Activated CD4-positive, alpha-beta memory T cell treated with anti-CD3 and anti-CD28 coated beads for 36 hours (primary cell): ENCODE measurements at regions not wholly inside any gene's neighbourhood (a gene's known extent, or its start where the extent isn't known, plus 50 kb on each side); places are given as distances from the start of the nearest gene placed in this dataset.
"Not testable (repeated sequence)": the region's sequence is repeated elsewhere in the genome, so short reads cannot be mapped to it uniquely, and the experiment has no call there.

Experiments
- CTCF ChIA-PET: fragments of 350-600 bp; sonication (Branson Sonifier 250); formaldehyde crosslinking; loops from one replicate; lab custom pipeline; 2021; ENCODE audit warnings: antibody characterized with exemption, inconsistent platforms; lab: Charles Lee
- POLR2A ChIA-PET: fragments of 350-600 bp; sonication (Branson Sonifier 250); formaldehyde crosslinking; loops from one replicate; lab custom pipeline; 2021; ENCODE audit warnings: antibody characterized with exemption; lab: Charles Lee
- DNase-seq: peaks from one replicate; pipeline ENCODE4 v3.0.0-alpha.2; 2020
- H3K27ac Mint-ChIP-seq: one replicate; pipeline ENCODE4 v1.8.0; 2021; ENCODE audit warnings: mixed read lengths
- H3K27me3 Mint-ChIP-seq: one replicate; pipeline ENCODE4 v1.8.0; 2021; ENCODE audit warnings: mixed read lengths
- H3K36me3 Mint-ChIP-seq: one replicate; pipeline ENCODE4 v1.8.0; 2021; ENCODE audit warnings: mixed read lengths
- H3K4me1 Mint-ChIP-seq: one replicate; pipeline ENCODE4 v1.8.0; 2021; ENCODE audit warnings: low read depth, mixed read lengths
- H3K4me3 Mint-ChIP-seq: one replicate; pipeline ENCODE4 v1.8.0; 2021; ENCODE audit warnings: mild to moderate bottlenecking, mixed read lengths
- H3K9me3 Mint-ChIP-seq: one replicate; pipeline ENCODE4 v1.8.0; 2021; ENCODE audit warnings: mixed read lengths
- intact Hi-C: fragments of 100-400 bp; cut with micrococcal nuclease; formaldehyde crosslinking; loops from one replicate; pipeline ENCODE4 v1.15.1; 2023

- no peak for DNase-seq
- no peaks in the 10 kb centered on the region for H3K27me3 Mint-ChIP-seq
- ChIA-PET CTCF (no interaction called here), POLR2A (no interaction called here)
- no peaks in the 10 kb centered on the region for H3K9me3 Mint-ChIP-seq
- no peaks in the 10 kb centered on the region for H3K4me1 Mint-ChIP-seq
- H3K36me3 Mint-ChIP-seq, result no peaks in the 10 kb centered on the region
- no peak overlapping the region for H3K27ac Mint-ChIP-seq
- intact Hi-C loops, result no loop called here
- H3K4me3 Mint-ChIP-seq, result no peak overlapping the region
Measured at GRCh38 chr19:32070101-32070500, 275.3 kb upstream of the ZNF507 start.

- intact Hi-C loops, result no loop called here
- no peak for DNase-seq
- no peak overlapping the region for H3K27ac Mint-ChIP-seq
- H3K4me1 Mint-ChIP-seq, result no peaks in the 10 kb centered on the region
- no peaks in the 10 kb centered on the region for H3K9me3 Mint-ChIP-seq
- H3K4me3 Mint-ChIP-seq, result no peak overlapping the region
- no peaks in the 10 kb centered on the region for H3K36me3 Mint-ChIP-seq
- ChIA-PET CTCF (no interaction called here), POLR2A (no interaction called here)
- H3K27me3 Mint-ChIP-seq, result no peaks in the 10 kb centered on the region
Measured at GRCh38 chr19:32082028-32082427, 263.4 kb upstream of the ZNF507 start.

- POLR2A ChIA-PET, H3K4me1 Mint-ChIP-seq, intact Hi-C loops, H3K4me3 Mint-ChIP-seq, CTCF ChIA-PET, DNase-seq, H3K27ac Mint-ChIP-seq, H3K27me3 Mint-ChIP-seq, H3K36me3 Mint-ChIP-seq, H3K9me3 Mint-ChIP-seq: not testable (repeated sequence)
Measured at GRCh38 chr19:32084756-32085363, 260.6 kb upstream of the ZNF507 start.

GRCh38 chr19:32091241-32091640 lies 254.2 kb upstream of the ZNF507 start:
- ChIA-PET CTCF (no interaction called here), POLR2A (no interaction called here)
- intact Hi-C loops, result no loop called here
- Mint-ChIP-seq H3K27me3 (no peaks in the 10 kb centered on the region), H3K27ac (no peak overlapping the region), H3K4me3 (no peak overlapping the region), H3K4me1 (no peaks in the 10 kb centered on the region), H3K9me3 (no peaks in the 10 kb centered on the region), H3K36me3 (no peaks in the 10 kb centered on the region)
- DNase-seq, result no peak

GRCh38 chr19:32097011-32097410 lies 248.4 kb upstream of the ZNF507 start:
- intact Hi-C loops, result no loop called here
- Mint-ChIP-seq H3K4me3 (no peak overlapping the region), H3K9me3 (peaks cover 11% of the 10 kb centered on the region), H3K4me1 (no peaks in the 10 kb centered on the region), H3K27ac (no peak overlapping the region), H3K36me3 (no peaks in the 10 kb centered on the region), H3K27me3 (no peaks in the 10 kb centered on the region)
- no peak for DNase-seq
- ChIA-PET POLR2A (no interaction called here), CTCF (no interaction called here)

GRCh38 chr19:32097620-32098019 lies 247.8 kb upstream of the ZNF507 start:
- H3K4me1 Mint-ChIP-seq, result no peaks in the 10 kb centered on the region
- H3K4me3 Mint-ChIP-seq, result no peak overlapping the region
- intact Hi-C loops, result no loop called here
- no peaks in the 10 kb centered on the region for H3K27me3 Mint-ChIP-seq
- ChIA-PET POLR2A (no interaction called here), CTCF (no interaction called here)
- H3K36me3 Mint-ChIP-seq, result no peaks in the 10 kb centered on the region
- DNase-seq, result no peak
- H3K27ac Mint-ChIP-seq, result no peak overlapping the region
- H3K9me3 Mint-ChIP-seq, result peaks cover 11% of the 10 kb centered on the region

- Mint-ChIP-seq H3K27me3 (peaks cover 9% of the 10 kb centered on the region), H3K4me3 (no peak overlapping the region), H3K4me1 (no peaks in the 10 kb centered on the region), H3K27ac (no peak overlapping the region), H3K9me3 (peaks cover 11% of the 10 kb centered on the region), H3K36me3 (no peaks in the 10 kb centered on the region)
- ChIA-PET POLR2A (no interaction called here), CTCF (no interaction called here)
- no peak for DNase-seq
- intact Hi-C loops, result no loop called here
Measured at GRCh38 chr19:32098968-32099367, 246.4 kb upstream of the ZNF507 start.

- DNase-seq, result no peak
- no peak overlapping the region for H3K4me3 Mint-ChIP-seq
- peaks cover 11% of the 10 kb centered on the region for H3K9me3 Mint-ChIP-seq
- H3K27me3 Mint-ChIP-seq, result peaks cover 18% of the 10 kb centered on the region
- intact Hi-C loops, result no loop called here
- no peaks in the 10 kb centered on the region for H3K36me3 Mint-ChIP-seq
- H3K4me1 Mint-ChIP-seq, result no peaks in the 10 kb centered on the region
- POLR2A ChIA-PET, result no interaction called here
- CTCF ChIA-PET, result no interaction called here
- no peak overlapping the region for H3K27ac Mint-ChIP-seq
Measured at GRCh38 chr19:32101206-32101605, 244.2 kb upstream of the ZNF507 start.

- no peak for DNase-seq
Measured at GRCh38 chr19:32103541-32103940, 241.9 kb upstream of the ZNF507 start.

GRCh38 chr19:32104153-32104849 lies 241.1 kb upstream of the ZNF507 start:
- peaks cover 21% of the 10 kb centered on the region for H3K27me3 Mint-ChIP-seq
- H3K27ac Mint-ChIP-seq, result no peak overlapping the region

More at GRCh38 chr19:32103541-32103940, 241.9 kb upstream of the ZNF507 start:
- Mint-ChIP-seq H3K27me3 (peaks cover 21% of the 10 kb centered on the region), H3K27ac (no peak overlapping the region), H3K9me3 (peaks cover 14% of the 10 kb centered on the region), H3K4me3 (no peak overlapping the region), H3K4me1 (no peaks in the 10 kb centered on the region), H3K36me3 (no peaks in the 10 kb centered on the region)
- intact Hi-C loops, result no loop called here
- ChIA-PET CTCF (interaction anchor here (0.6 kb wide), 1 partner anchor 121 kb away, joined by 3 read pairs; no protein-coding TSS in a partner anchor), POLR2A (no interaction called here)

GRCh38 chr19:32104850-32105235 lies 240.6 kb upstream of the ZNF507 start:
- Mint-ChIP-seq H3K9me3 (peaks cover 9% of the 10 kb centered on the region), H3K4me3 (no peak overlapping the region), H3K27me3 (peaks cover 21% of the 10 kb centered on the region), H3K4me1 (no peaks in the 10 kb centered on the region), H3K27ac (no peak overlapping the region), H3K36me3 (no peaks in the 10 kb centered on the region)
- intact Hi-C loops, result no loop called here
- ChIA-PET CTCF (no interaction called here), POLR2A (no interaction called here)
- DNase-seq, result no peak

More at GRCh38 chr19:32104153-32104849, 241.1 kb upstream of the ZNF507 start:
- Mint-ChIP-seq H3K4me1 (no peaks in the 10 kb centered on the region), H3K9me3 (peaks cover 14% of the 10 kb centered on the region), H3K36me3 (no peaks in the 10 kb centered on the region), H3K4me3 (no peak overlapping the region)
- DNase-seq, result no peak
- intact Hi-C loops, result no loop called here
- CTCF ChIA-PET, result no interaction called here
- POLR2A ChIA-PET, result no interaction called here

GRCh38 chr19:32105527-32106310 lies 239.7 kb upstream of the ZNF507 start:
- ChIA-PET CTCF (no interaction called here), POLR2A (no interaction called here)
- no peak for DNase-seq
- Mint-ChIP-seq H3K4me3 (no peak overlapping the region), H3K27me3 (peaks cover 21% of the 10 kb centered on the region), H3K4me1 (no peaks in the 10 kb centered on the region), H3K36me3 (no peaks in the 10 kb centered on the region), H3K9me3 (peaks cover 3% of the 10 kb centered on the region), H3K27ac (no peak overlapping the region)
- intact Hi-C loops, result no loop called here
